ENCODE measurements at regions not wholly inside any gene's neighbourhood (a gene's known extent, or its start where the extent isn't known, plus 50 kb on each side); places are given as distances from the start of the nearest gene placed in this dataset.

GRCh38 chr5:29845206-29845605, 1348.3 kb upstream of the CDH6 start:
- no peak for TF ChIP-seq CTCF (conservative IDR thresholded peaks at IDR 0.05; ENCODE audit: low read depth in 2 of 2)
- no peak for TF ChIP-seq EZH2 (IDR thresholded peaks at IDR 0.05; ENCODE audit: low read depth, unreplicated experiment)
- no peak for TF ChIP-seq REST (IDR thresholded peaks at IDR 0.05; ENCODE audit: unreplicated experiment)
- no peak for TF ChIP-seq EZH2phosphoT487 (IDR thresholded peaks at IDR 0.05; ENCODE audit: unreplicated experiment)

Data from GM23338 (cell line).